A673 (cell line): ENCODE measurements at regions not wholly inside any gene's neighbourhood (a gene's known extent, or its start where the extent isn't known, plus 50 kb on each side); places are given as distances from the start of the nearest gene placed in this dataset.
A peak's percentile ranks its signal among the peaks of the same experiment; 100 is the strongest.
"Not testable (repeated sequence)": the region's sequence is repeated elsewhere in the genome, so short reads cannot be mapped to it uniquely, and the experiment has no call there.

Experiments
- BruUV-seq: library from RNA; stranded (reverse); fragments of 400-500 nt; replicated peaks from 2 replicates; lab custom pipeline; 2021; lab: Mats Ljungman, UMichigan
- CTCF ChIA-PET: fragments of 300-600 bp; sonication (Branson Sonifier 250); formaldehyde crosslinking; loops from one replicate; lab custom pipeline; 2022; ENCODE audit warnings: antibody characterized with exemption; lab: Charles Lee
- POLR2A ChIA-PET: fragments of 300-600 bp; sonication (Branson Sonifier 250); formaldehyde crosslinking; loops from one replicate; lab custom pipeline; 2022; ENCODE audit warnings: antibody characterized with exemption; ENCODE audit not compliant: low non-redundant PET; lab: Charles Lee
- DNase-seq: peaks from one replicate; pipeline ENCODE4 v3.0.0-alpha.2; 2015; ENCODE audit warnings: low spot score
- H3K27ac ChIP-seq: fragments of 200-600 bp; sonication (generic); 2 replicates; pipeline ENCODE4 v1.5.1; 2016; ENCODE audit warnings: mixed run types, low read depth, mild to moderate bottlenecking, mixed read lengths, antibody characterized with exemption, low read length; ENCODE audit not compliant: poor library complexity, severe bottlenecking
- H3K27me3 ChIP-seq: fragments of 200-600 bp; sonication (generic); replicated peaks from 2 replicates; pipeline ENCODE4 v1.6.1; 2017; ENCODE audit warnings: mixed run types, low read depth, mild to moderate bottlenecking, mixed read lengths, antibody characterized with exemption, low read length; ENCODE audit not compliant: insufficient read depth, poor library complexity
- H3K36me3 ChIP-seq: fragments of 200-600 bp; sonication (generic); 2 replicates; pipeline ENCODE4 v1.6.1; 2016; ENCODE audit warnings: mixed run types, mild to moderate bottlenecking, mixed read lengths, antibody characterized with exemption, low read length; ENCODE audit not compliant: insufficient read depth, poor library complexity, severe bottlenecking
- H3K4me1 ChIP-seq: fragments of 200-600 bp; sonication (generic); 2 replicates; pipeline ENCODE4 v1.6.1; 2017; ENCODE audit warnings: mixed run types, mild to moderate bottlenecking, mixed read lengths, antibody characterized with exemption, low read length; ENCODE audit not compliant: insufficient read depth, poor library complexity, severe bottlenecking
- H3K4me3 ChIP-seq: fragments of 200-600 bp; sonication (generic); 2 replicates; pipeline ENCODE4 v1.5.1; 2016; ENCODE audit warnings: low read depth, mixed run types, mild to moderate bottlenecking, mixed read lengths, low read length; ENCODE audit not compliant: poor library complexity, severe bottlenecking
- H3K9me3 ChIP-seq: fragments of 200-600 bp; sonication (generic); 2 replicates; pipeline ENCODE4 v1.6.1; 2016; ENCODE audit warnings: mixed run types, low read depth, mild to moderate bottlenecking, mixed read lengths, antibody characterized with exemption, low read length; ENCODE audit not compliant: poor library complexity, severe bottlenecking
- CTCF ChIP-seq: fragments of 300-800, 200-600 bp; sonication (generic); conservative IDR thresholded peaks from 2 replicates; pipeline ENCODE4 v1.5.1; 2017; ENCODE audit warnings: low read depth, mild to moderate bottlenecking, antibody characterized with exemption, low read length, moderate library complexity, mixed read lengths
- EZH2 ChIP-seq: fragments of 200-600 bp; sonication (generic); IDR thresholded peaks from 2 replicates; pipeline ENCODE4 v1.6.1; 2017; ENCODE audit warnings: borderline replicate concordance, low read depth, mild to moderate bottlenecking, mixed read lengths, antibody characterized with exemption, low read length; ENCODE audit not compliant: poor library complexity, severe bottlenecking
- intact Hi-C: fragments of 100-400 bp; cut with micrococcal nuclease; formaldehyde crosslinking; loops from one replicate; pipeline ENCODE4 v1.10.0; 2022; ENCODE audit not compliant: unreplicated experiment

DNA sequence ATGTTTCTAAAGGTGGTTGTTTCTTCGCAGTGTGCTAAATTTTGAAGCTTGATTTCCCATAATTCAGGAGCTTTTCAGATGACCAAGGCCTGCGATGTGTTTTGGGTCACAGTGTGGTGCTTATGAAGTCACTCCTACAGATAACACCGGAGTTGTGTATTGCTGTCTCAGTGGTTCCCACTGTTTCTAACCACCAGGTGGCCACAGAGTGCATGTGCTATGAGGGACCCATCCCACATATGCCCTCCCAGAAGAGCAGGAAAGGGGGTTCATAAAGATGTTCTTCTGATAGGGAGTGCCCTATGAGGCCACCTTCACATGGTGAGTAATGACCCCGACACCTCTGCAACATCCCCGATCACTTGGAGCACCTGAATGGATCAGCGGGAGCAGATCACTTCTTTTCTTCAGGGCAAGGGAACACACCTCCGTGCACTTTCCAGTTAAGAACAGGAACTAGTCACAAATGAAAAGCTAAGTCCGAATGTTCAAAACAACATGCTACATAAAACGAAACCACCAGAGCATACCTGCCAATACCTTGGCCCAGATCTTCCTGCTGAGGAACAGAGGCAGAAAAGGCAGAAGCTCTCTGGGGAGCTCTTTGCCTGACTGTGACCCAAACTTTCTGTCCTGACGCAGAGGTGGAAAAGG, 262.1 kb downstream of the FAM72C start:
- H3K36me3 ChIP-seq, H3K27me3 ChIP-seq, H3K27ac ChIP-seq, POLR2A ChIA-PET, H3K4me3 ChIP-seq, H3K9me3 ChIP-seq, CTCF ChIA-PET, BruUV-seq, H3K4me1 ChIP-seq: not testable (repeated sequence)
- DNase-seq, result peak; percentile 48
- intact Hi-C loops, result loop anchor here (10.0 kb wide), 1 partner anchor 65 kb away; no protein-coding TSS in a partner anchor
- peak; percentile 57 for TF ChIP-seq CTCF

DNA sequence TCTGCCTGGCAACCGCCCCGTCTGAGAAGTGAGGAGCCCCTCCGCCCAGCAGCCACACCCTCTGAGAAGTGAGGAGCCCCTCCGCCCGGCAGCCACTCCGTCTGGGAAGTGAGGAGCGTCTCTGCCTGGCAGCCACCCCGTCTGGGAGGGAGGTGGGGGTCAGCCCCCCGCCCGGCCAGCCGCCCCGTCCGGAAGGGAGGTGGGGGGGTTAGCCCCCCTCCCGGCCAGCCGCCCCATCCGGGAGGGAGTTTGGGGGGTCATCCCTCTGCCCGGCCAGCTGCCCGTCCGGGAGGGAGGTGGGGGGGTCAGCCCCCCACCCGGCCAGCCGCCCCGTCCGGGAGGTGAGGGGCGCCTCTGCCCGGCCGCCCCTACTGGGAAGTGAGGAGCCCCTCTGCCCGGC, 269.0 kb downstream of the FAM72C start:
- H3K36me3 ChIP-seq, POLR2A ChIA-PET, H3K9me3 ChIP-seq, CTCF ChIA-PET, BruUV-seq, H3K4me3 ChIP-seq, H3K27ac ChIP-seq, H3K4me1 ChIP-seq, DNase-seq: not testable (repeated sequence)
- H3K27me3 ChIP-seq, result peaks cover 41% of the 10 kb centered on the region
- intact Hi-C loops, result loop anchor here (10.0 kb wide), 1 partner anchor 58 kb away; no protein-coding TSS in a partner anchor

- POLR2A ChIA-PET, result no interaction called here
These were observed 272.1 kb downstream of the FAM72C start for GRCh38 chr1:143699731-143700130.

DNA sequence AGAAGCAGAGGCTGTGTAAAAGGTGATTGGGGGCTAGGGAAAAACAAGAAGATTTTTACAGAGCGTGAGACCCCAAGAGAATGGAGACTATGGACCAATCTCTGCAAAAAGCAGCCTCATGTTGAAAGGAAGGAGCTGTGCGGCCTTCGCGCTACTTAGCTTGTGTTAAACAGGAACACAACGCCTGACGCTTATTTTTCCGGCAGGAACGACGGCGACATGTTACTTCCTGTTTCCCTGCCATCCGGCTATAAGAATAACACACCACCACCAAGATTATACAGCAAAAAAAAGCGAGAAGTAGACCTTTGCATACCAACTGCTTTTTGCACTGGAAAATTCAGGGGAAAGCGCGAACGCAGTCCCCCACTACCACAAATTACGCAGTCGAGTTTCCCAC, 272.7 kb downstream of the FAM72C start:
- no peak for TF ChIP-seq EZH2
- TF ChIP-seq CTCF, result no peak
- no peak for DNase-seq
- Histone ChIP-seq H3K4me1 (no peaks in the 10 kb centered on the region), H3K4me3 (no peak overlapping the region), H3K9me3 (no peaks in the 10 kb centered on the region), H3K27me3 (peaks cover 67% of the 10 kb centered on the region), H3K27ac (no peak overlapping the region), H3K36me3 (no peaks in the 10 kb centered on the region)
- no TSS peak for BruUV-seq
- ChIA-PET CTCF (no interaction called here), POLR2A (no interaction called here)
- intact Hi-C loops, result no loop called here

More at GRCh38 chr1:143699731-143700130, 272.1 kb downstream of the FAM72C start:
- H3K27ac ChIP-seq, result no peak overlapping the region
- no TSS peak for BruUV-seq
- H3K36me3 ChIP-seq, result no peaks in the 10 kb centered on the region
- DNase-seq, result no peak
- H3K27me3 ChIP-seq, result peaks cover 61% of the 10 kb centered on the region
- H3K9me3 ChIP-seq, result no peaks in the 10 kb centered on the region
- CTCF ChIA-PET, result no interaction called here
- intact Hi-C loops, result loop anchor here (10.0 kb wide), 1 partner anchor 55 kb away; no protein-coding TSS in a partner anchor
- H3K4me3 ChIP-seq, result no peak overlapping the region
- no peak for TF ChIP-seq EZH2
- no peaks in the 10 kb centered on the region for H3K4me1 ChIP-seq
